Activated CD4-positive, alpha-beta memory T cell treated with anti-CD3 and anti-CD28 coated beads for 36 hours (primary cell): ENCODE measurements at regions not wholly inside any gene's neighbourhood (a gene's known extent, or its start where the extent isn't known, plus 50 kb on each side); places are given as distances from the start of the nearest gene placed in this dataset.
A peak's percentile ranks its signal among the peaks of the same experiment; 100 is the strongest.
"Not testable (repeated sequence)": the region's sequence is repeated elsewhere in the genome, so short reads cannot be mapped to it uniquely, and the experiment has no call there.

Experiments used
- CTCF ChIA-PET: fragments of 350-600 bp; sonication (Branson Sonifier 250); formaldehyde crosslinking; loops from one replicate; lab custom pipeline; 2021; ENCODE audit warnings: antibody characterized with exemption, inconsistent platforms; lab: Charles Lee
- POLR2A ChIA-PET: fragments of 350-600 bp; sonication (Branson Sonifier 250); formaldehyde crosslinking; loops from one replicate; lab custom pipeline; 2021; ENCODE audit warnings: antibody characterized with exemption; lab: Charles Lee
- DNase-seq: peaks from one replicate; pipeline ENCODE4 v3.0.0-alpha.2; 2020
- H3K27ac Mint-ChIP-seq: one replicate; pipeline ENCODE4 v1.8.0; 2021; ENCODE audit warnings: mixed read lengths
- H3K27me3 Mint-ChIP-seq: one replicate; pipeline ENCODE4 v1.8.0; 2021; ENCODE audit warnings: mixed read lengths
- H3K36me3 Mint-ChIP-seq: one replicate; pipeline ENCODE4 v1.8.0; 2021; ENCODE audit warnings: mixed read lengths
- H3K4me1 Mint-ChIP-seq: one replicate; pipeline ENCODE4 v1.8.0; 2021; ENCODE audit warnings: low read depth, mixed read lengths
- H3K4me3 Mint-ChIP-seq: one replicate; pipeline ENCODE4 v1.8.0; 2021; ENCODE audit warnings: mild to moderate bottlenecking, mixed read lengths
- H3K9me3 Mint-ChIP-seq: one replicate; pipeline ENCODE4 v1.8.0; 2021; ENCODE audit warnings: mixed read lengths
- intact Hi-C: fragments of 100-400 bp; cut with micrococcal nuclease; formaldehyde crosslinking; loops from one replicate; pipeline ENCODE4 v1.15.1; 2023

DNA sequence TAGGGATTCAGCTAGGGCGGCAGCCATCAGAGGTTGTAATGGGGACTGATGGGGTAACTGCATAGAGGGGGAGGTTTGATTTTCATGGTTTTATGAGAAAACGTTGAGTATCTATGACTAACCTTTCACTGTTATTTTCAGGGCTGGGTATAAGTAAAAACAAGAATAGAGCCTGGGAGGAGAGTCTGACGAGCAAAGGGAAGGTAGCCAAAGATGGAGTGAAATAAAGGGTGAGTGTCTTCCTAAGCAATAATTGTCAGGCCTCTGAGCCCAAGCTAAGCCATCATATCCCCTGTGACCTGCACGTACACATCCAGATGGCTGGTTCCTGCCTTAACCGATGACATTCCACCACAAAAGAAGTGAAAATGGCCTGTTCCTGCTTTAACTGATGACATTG is 281.5 kb downstream of the RPS4Y2 start:
- peak overlapping the region; percentile 71 for H3K27ac Mint-ChIP-seq
- POLR2A ChIA-PET, H3K4me3 Mint-ChIP-seq, DNase-seq, CTCF ChIA-PET, H3K27me3 Mint-ChIP-seq, H3K9me3 Mint-ChIP-seq, H3K36me3 Mint-ChIP-seq: not testable (repeated sequence)
- intact Hi-C loops = loop anchor here (2.0 kb wide), 1 partner anchor 39 kb away; no protein-coding TSS in a partner anchor
- peaks cover 52% of the 10 kb centered on the region for H3K4me1 Mint-ChIP-seq

DNA sequence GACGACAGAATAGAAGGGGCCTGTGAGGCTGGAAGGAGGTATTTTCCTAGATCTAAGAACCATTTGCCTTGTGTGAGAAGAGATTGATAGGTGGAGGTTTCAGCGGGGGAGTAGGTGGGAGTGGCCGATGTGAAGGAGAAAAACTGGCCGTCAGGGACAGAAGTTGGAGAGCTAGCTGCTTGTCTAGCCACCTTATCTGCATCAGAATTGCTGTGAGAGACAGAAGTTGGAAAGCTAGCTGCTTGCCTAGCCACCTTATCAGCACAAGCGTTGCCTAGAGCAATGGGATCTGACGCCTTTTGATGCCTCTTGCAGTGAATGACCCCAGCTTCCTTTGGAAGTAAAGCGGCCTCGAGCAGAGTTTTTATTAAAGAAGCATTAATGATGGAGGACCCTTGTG is 283.9 kb downstream of the RPS4Y2 start:
- CTCF ChIA-PET = no interaction called here
- H3K4me3 Mint-ChIP-seq = no peak overlapping the region

DNA sequence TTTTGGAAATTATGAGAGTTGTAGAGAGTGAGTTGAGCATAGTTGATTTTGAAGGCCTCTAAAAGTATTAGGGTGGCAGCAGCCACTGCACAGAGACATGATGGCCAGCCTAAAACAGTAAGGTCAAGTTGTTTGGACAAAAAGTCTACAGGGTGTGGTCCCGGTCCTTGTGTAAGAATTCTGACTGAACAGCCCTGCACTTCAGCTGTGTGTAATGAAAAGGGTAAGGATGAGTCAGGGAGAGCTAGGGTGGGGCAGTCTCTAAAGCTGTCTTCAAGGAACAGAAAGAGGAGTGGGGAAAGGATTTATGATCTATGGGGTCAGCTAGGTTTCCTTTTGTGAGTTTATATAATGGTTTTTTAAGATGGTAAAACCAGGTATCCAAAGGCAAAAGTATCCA is 284.8 kb downstream of the RPS4Y2 start:
- H3K27ac Mint-ChIP-seq, H3K4me3 Mint-ChIP-seq, H3K27me3 Mint-ChIP-seq, H3K36me3 Mint-ChIP-seq, CTCF ChIA-PET, POLR2A ChIA-PET, DNase-seq, intact Hi-C loops: not testable (repeated sequence)
- Mint-ChIP-seq H3K4me1 (peaks cover 35% of the 10 kb centered on the region), H3K9me3 (peaks cover 16% of the 10 kb centered on the region)

More for the DNA sequence above, 283.9 kb downstream of the RPS4Y2 start:
- intact Hi-C loops = no loop called here
- Mint-ChIP-seq H3K27me3 (no peaks in the 10 kb centered on the region), H3K27ac (no peak overlapping the region), H3K4me1 (peaks cover 35% of the 10 kb centered on the region), H3K36me3 (no peaks in the 10 kb centered on the region), H3K9me3 (peaks cover 16% of the 10 kb centered on the region)
- no peak for DNase-seq
- POLR2A ChIA-PET = no interaction called here

DNA sequence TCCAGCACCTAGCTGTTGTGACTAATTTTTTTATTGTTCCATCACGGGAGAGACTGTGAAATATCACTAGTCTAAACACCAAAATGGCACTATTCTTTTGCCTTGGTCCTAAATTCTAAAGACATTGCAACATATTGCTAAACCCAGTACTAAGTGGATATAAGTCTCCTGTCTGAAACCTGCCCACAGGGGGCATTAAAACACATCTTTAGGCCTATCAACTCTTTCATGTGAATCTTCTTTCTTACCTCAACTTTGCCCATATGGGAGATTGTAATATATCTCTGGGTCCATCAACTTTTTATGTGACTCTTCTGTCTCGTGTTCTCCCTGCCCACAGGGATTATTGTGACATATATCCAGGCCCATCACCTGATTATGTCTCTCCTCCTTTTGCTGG is 317.2 kb downstream of the RPS4Y2 start:
- no peaks in the 10 kb centered on the region for H3K27me3 Mint-ChIP-seq
- H3K36me3 Mint-ChIP-seq = no peaks in the 10 kb centered on the region
- ChIA-PET POLR2A (no interaction called here), CTCF (no interaction called here)
- peaks cover 4% of the 10 kb centered on the region for H3K4me1 Mint-ChIP-seq
- H3K27ac Mint-ChIP-seq = no peak overlapping the region
- H3K9me3 Mint-ChIP-seq = no peaks in the 10 kb centered on the region
- DNase-seq = no peak
- H3K4me3 Mint-ChIP-seq = no peak overlapping the region
- intact Hi-C loops = loop anchor here (10.0 kb wide), 1 partner anchor 48 kb away; no protein-coding TSS in a partner anchor

DNA sequence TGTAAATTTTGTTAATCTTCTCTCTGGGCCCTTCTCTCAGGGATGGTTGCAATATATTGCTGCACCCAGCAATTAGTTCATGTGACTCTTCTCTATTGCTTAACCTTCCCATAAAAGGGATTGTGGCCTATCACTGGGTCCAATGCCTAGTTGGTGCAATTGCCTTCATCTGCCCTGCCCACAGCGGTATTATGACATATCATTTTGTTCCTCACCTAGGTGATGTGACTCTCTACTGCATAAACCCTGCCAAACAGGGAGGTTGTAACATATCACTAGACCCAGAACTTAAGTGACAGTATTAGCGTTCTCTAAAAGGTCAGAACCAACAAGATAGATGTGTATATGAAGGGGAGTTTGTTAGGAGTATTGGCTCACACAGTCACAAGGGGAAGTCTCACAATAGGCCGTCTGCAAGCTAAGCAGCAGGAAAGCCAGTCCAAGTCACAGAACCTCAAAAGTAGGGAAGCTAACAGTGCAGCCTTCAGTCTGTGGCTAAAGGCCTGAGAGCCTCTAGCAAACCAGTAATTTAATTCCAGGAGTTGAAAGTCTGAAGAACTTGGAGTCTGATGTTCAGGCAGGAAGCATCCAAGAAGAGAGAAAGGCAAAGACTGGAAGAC is 317.8 kb downstream of the RPS4Y2 start:
- Mint-ChIP-seq H3K4me3 (no peak overlapping the region), H3K4me1 (peaks cover 4% of the 10 kb centered on the region), H3K27me3 (no peaks in the 10 kb centered on the region), H3K27ac (no peak overlapping the region), H3K36me3 (no peaks in the 10 kb centered on the region), H3K9me3 (no peaks in the 10 kb centered on the region)
- intact Hi-C loops = loop anchor here (10.0 kb wide), 1 partner anchor 49 kb away; no protein-coding TSS in a partner anchor
- POLR2A ChIA-PET = no interaction called here
- CTCF ChIA-PET = no interaction called here
- DNase-seq = no peak

DNA sequence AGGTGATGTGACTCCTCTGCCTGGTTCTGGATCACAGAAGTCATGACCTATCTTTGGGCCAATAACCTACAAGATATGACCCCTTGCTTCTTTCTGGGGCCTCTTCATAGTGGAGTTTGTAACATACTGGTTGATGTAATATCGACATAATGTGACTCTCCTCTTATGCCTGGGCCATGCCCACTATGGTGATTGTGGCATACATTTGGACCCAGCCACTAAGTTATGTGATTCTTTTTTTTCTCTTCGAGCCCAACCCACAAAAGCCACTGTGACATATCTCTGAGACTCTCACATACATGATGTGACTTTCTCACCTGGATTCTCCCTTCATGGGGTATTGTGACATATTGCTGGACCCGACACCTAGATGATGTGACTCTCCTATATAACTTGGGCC is 319.8 kb downstream of the RPS4Y2 start:
- ChIA-PET CTCF (no interaction called here), POLR2A (no interaction called here)
- no peaks in the 10 kb centered on the region for H3K9me3 Mint-ChIP-seq
- H3K27me3 Mint-ChIP-seq = no peaks in the 10 kb centered on the region
- no peak overlapping the region for H3K4me3 Mint-ChIP-seq
- H3K27ac Mint-ChIP-seq = no peak overlapping the region
- intact Hi-C loops = loop anchor here (10.0 kb wide), 1 partner anchor 51 kb away; no protein-coding TSS in a partner anchor
- H3K4me1 Mint-ChIP-seq = peaks cover 4% of the 10 kb centered on the region
- no peaks in the 10 kb centered on the region for H3K36me3 Mint-ChIP-seq
- DNase-seq = no peak

DNA sequence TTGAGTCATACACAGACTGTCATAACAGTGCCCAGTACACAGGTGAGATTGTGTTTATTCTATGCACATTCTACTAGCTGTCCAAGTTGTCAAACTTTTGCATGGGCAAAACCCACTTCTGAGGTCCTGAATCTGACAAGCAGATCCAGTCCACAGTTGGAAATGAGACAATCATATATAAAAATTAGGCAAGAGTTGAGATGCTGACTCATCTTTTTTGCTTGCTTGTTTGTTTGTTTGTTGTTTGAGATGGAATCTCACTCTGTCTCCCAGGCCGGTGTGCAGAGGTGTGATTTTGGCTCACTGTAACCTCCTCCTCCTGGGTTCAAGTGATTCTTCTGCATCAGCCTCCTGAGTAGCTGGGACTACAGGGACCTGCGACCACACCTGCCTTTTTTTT is 323.8 kb downstream of the RPS4Y2 start:
- peaks cover 17% of the 10 kb centered on the region for H3K4me1 Mint-ChIP-seq
- DNase-seq = no peak
- H3K27me3 Mint-ChIP-seq = no peaks in the 10 kb centered on the region
- H3K4me3 Mint-ChIP-seq = no peak overlapping the region
- H3K27ac Mint-ChIP-seq = no peak overlapping the region
- intact Hi-C loops = loop anchor here (10.0 kb wide), 5 partner anchors 55 to 175 kb away; no protein-coding TSS in a partner anchor
- POLR2A ChIA-PET = no interaction called here
- CTCF ChIA-PET = no interaction called here
- no peaks in the 10 kb centered on the region for H3K36me3 Mint-ChIP-seq
- no peaks in the 10 kb centered on the region for H3K9me3 Mint-ChIP-seq

DNA sequence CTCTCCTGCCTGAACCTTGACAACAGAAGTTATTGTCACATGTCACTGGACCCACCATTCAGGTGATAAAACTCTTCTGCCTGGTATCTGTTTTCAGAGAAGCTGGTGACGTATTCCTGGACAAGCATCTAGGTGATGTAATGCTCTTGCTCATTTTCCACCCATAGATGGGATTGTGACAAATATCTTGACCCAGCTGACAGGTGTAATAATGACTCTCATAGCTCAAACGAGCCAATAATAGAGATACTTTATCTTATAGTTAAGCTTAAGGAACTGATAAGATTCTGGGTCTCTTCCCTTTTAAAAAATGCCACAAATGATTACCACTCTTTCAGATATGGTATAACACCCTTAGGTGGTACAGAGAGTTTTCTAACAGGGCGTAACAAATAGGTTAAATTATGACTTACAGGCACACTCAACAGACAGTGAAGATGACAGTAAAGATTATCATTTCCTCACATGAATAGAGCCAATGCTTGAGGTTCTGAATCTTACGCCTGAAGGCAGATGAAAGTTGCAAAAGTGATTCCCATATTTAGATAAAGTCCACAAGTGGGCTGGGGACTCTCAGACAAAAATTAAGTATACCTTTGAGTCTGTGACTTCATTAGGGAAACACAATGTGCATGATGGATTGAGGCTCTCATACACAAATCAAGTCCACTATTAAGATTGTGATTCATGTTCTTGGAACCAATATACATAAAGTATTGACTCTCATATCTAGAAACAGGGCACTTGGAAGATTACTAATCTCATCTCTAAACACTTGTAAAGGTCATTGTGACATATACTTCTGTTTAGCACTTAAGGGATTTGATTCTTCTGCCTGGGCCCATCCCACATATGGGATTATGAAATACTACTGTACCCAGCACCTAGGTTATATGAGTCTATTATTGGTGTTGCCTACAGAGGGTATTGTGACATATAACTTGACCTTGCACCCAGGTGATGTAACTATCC is 326.0 kb downstream of the RPS4Y2 start:
- ChIA-PET CTCF (no interaction called here), POLR2A (no interaction called here)
- intact Hi-C loops = loop anchor here (10.0 kb wide), 4 partner anchors 53 to 173 kb away; no protein-coding TSS in a partner anchor
- no peak for DNase-seq
- peak overlapping the region; percentile 60 for H3K27ac Mint-ChIP-seq
- H3K27me3 Mint-ChIP-seq = no peaks in the 10 kb centered on the region
- H3K4me1 Mint-ChIP-seq = peaks cover 13% of the 10 kb centered on the region
- no peaks in the 10 kb centered on the region for H3K36me3 Mint-ChIP-seq
- peaks cover 4% of the 10 kb centered on the region for H3K9me3 Mint-ChIP-seq
- H3K4me3 Mint-ChIP-seq = no peak overlapping the region

DNA sequence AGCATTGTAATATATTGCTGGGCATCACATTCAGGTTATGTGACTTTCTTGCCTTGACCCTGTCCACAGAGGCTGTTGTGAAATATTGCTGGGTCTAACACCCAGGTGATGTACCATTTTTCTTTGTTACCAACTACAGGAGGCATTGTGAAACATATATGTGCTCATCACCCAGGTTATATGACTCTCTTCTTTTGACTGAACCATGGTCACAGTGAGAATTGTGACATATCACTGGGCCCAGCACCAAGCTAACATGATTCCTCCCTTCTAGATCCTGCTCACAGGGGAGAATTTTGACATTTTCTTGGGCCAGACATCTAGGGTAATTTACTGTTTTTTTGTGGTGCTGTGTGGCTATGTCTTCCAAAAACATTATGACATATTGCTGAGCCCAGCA is 326.7 kb downstream of the RPS4Y2 start:
- H3K9me3 Mint-ChIP-seq = peaks cover 11% of the 10 kb centered on the region
- POLR2A ChIA-PET = no interaction called here
- H3K36me3 Mint-ChIP-seq = no peaks in the 10 kb centered on the region
- H3K4me3 Mint-ChIP-seq = no peak overlapping the region
- no peaks in the 10 kb centered on the region for H3K27me3 Mint-ChIP-seq
- H3K27ac Mint-ChIP-seq = no peak overlapping the region
- DNase-seq = peak; percentile 12
- peaks cover 13% of the 10 kb centered on the region for H3K4me1 Mint-ChIP-seq
- intact Hi-C loops = loop anchor here (10.0 kb wide), 4 partner anchors 52 to 172 kb away; no protein-coding TSS in a partner anchor
- CTCF ChIA-PET = no interaction called here

DNA sequence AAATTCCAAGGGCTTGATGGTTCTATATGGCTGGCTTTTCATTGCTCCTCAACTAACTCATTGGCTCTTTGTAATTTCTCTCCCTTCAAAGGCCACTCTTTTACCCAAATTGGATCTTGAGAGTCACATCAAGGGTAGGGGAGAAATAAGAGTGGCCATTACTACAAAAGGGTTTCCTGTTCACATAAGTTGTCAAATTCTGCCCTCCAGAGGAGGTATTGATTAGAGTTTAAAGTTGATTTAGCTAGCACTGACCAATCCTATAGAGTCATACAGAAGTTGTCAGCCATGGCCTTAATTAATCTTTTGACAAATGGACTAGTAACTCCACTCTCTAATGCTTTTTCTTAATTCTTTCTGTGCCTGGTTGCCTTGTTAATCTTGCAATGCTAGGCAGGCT is 336.0 kb downstream of the RPS4Y2 start:
- ChIA-PET CTCF (interaction anchor here (0.5 to 1.0 kb wide), 2 partner anchors 12 to 350 kb away, joined by 4 read pairs; no protein-coding TSS in a partner anchor), POLR2A (no interaction called here)
- intact Hi-C loops = no loop called here
- H3K27ac Mint-ChIP-seq = no peak overlapping the region
- peaks cover 10% of the 10 kb centered on the region for H3K9me3 Mint-ChIP-seq
- H3K4me1 Mint-ChIP-seq = no peaks in the 10 kb centered on the region
- no peaks in the 10 kb centered on the region for H3K27me3 Mint-ChIP-seq
- no peak for DNase-seq
- no peak overlapping the region for H3K4me3 Mint-ChIP-seq
- H3K36me3 Mint-ChIP-seq = no peaks in the 10 kb centered on the region

DNA sequence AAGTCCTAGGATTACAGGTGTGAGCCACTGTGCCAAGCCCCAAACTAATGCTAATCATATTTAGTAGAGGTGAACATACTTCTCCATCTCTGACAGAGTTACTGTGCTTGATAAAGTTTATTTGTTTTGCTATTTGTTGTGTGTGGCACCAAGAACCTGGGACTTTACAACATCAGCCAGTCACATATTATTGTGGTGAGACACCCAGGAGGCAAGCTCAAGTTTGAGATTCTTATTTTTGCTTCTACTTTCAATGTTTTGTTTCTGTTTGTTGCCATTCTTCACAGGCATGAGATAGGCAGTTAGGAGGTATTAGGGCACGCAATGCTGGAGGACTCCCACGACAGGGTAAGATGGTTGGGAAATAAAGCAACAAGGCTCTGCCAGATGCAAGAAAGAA is 346.6 kb downstream of the RPS4Y2 start:
- H3K4me3 Mint-ChIP-seq = no peak overlapping the region
- peaks cover 19% of the 10 kb centered on the region for H3K4me1 Mint-ChIP-seq
- DNase-seq = no peak
- intact Hi-C loops = no loop called here
- no peaks in the 10 kb centered on the region for H3K9me3 Mint-ChIP-seq
- ChIA-PET POLR2A (no interaction called here), CTCF (no interaction called here)
- no peaks in the 10 kb centered on the region for H3K36me3 Mint-ChIP-seq
- H3K27ac Mint-ChIP-seq = no peak overlapping the region
- H3K27me3 Mint-ChIP-seq = no peaks in the 10 kb centered on the region

DNA sequence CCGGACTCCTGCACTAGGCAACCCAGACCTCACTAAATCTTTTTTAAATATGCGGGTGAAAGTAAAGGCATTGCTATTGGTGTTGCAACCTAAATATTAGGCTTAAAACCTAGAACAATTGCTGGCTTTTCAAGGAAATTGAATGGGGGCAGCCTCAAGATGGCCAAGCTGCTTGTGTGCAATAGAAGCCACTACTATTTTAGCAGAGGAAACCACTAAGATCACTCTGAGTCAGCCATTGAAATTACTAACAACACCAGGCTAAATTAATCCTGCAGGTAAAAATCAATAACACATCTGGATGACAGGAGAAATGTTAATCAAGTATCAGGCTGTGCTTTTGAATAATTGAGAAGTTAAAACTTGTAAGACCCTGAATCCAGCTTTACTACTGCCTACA is 348.0 kb downstream of the RPS4Y2 start:
- Mint-ChIP-seq H3K4me3 (no peak overlapping the region), H3K9me3 (no peaks in the 10 kb centered on the region), H3K4me1 (peaks cover 22% of the 10 kb centered on the region), H3K27ac (no peak overlapping the region), H3K36me3 (no peaks in the 10 kb centered on the region), H3K27me3 (no peaks in the 10 kb centered on the region)
- POLR2A ChIA-PET = no interaction called here
- no peak for DNase-seq
- intact Hi-C loops = no loop called here
- CTCF ChIA-PET = interaction anchor here (0.7 kb wide), 1 partner anchor 12 kb away, joined by 4 read pairs; no protein-coding TSS in a partner anchor
